GM18867 (cell line): ENCODE measurements at regions not wholly inside any gene's neighbourhood (a gene's known extent, or its start where the extent isn't known, plus 50 kb on each side); places are given as distances from the start of the nearest gene placed in this dataset.
"Not testable (repeated sequence)": the region's sequence is repeated elsewhere in the genome, so short reads cannot be mapped to it uniquely, and the experiment has no call there.

Experiments
- ATAC-seq: cut with Tn5 transposase; IDR thresholded peaks from one replicate; pipeline ENCODE4 v1.9.1; 2021; ENCODE audit warnings: mild to moderate bottlenecking, moderate library complexity; ENCODE audit not compliant: unreplicated experiment

GRCh38 chr2:238712011-238712410, 135.9 kb upstream of the TWIST2 start:
- no peak for ATAC-seq

GRCh38 chr2:238713198-238713826, 134.6 kb upstream of the TWIST2 start:
- ATAC-seq = no peak

DNA sequence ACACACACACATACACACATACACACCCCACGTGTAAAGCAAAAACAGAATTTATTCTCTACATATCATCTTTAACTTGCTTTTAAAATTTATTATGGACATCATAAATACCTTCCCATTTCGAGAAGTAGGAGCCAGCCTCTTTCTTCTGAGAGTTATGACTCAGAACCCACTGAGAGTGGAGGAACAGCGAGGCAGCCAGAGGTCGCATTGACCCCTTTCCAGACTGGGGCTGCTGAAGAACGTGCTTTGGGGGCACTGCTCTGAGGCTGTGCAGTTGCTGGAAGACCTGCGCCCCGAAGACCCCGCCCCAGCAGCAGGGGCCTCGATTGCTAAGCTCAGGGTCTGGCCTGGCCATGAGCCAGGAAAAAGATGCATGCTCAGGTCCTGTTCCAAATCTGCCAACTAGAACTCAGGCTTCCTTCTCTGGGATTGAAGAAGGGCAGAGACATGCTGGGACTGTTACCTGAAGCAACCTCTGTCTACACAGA, 133.8 kb upstream of the TWIST2 start:
- ATAC-seq = no peak

DNA sequence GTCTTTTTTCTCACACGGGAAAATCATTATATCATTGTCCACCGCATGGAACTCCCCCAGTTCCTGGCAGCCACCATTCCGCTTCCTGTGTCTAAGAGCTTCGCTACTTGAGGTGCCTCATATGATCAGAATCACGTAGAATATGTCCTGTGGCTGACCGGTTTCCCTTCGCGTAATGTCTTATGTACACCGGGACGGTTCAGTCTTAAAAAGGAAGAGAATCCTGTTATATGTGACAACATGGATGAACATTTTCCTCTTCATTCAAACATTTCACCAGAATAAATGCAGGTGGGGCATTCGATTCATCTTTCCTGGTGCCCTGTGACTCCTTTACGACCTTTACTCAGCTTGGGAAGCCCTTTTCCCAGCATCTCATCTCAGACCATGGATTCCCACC, 131.7 kb upstream of the TWIST2 start:
- ATAC-seq = no peak

GRCh38 chr2:238716585-238716984, 131.3 kb upstream of the TWIST2 start:
- ATAC-seq = no peak

DNA sequence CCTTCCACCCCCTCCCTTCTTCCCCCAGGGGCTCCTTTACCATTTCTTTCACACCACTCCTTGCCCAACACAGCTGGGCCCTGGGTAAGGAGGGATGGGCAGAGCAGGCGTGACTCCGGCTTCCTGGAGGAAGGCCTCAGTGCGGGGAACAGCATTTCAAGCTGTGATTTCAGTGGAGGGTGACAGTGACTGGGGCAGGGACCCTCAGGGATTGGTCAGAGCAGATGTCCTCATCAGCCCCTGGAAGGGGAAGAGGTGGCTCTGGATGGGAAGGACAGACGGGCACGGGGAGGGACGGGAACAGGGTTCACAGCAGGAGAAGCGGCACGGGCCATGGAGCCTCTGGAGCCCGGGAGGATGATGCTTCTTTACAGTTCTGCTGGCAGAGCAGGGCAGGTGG, 130.8 kb upstream of the TWIST2 start:
- no peak for ATAC-seq

DNA sequence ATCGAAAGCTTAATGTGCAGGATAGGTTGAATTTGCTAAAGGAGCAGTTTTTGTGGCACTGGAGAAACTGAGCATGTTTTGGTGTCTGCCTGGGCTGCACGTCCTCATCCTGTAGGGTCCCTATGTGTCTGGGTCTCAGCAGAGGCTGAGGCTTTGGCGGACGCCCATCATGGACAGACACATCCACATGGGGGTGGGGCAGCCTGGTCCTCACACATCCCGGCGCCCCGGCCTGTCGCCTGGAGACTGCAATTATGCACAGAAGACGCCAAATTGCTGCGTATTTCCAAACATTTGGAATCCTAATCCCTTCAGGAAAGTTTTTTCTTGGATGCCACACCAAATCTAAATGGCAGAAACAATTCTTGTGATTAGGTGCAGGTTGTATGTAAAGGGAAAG, 128.2 kb upstream of the TWIST2 start:
- no peak for ATAC-seq

DNA sequence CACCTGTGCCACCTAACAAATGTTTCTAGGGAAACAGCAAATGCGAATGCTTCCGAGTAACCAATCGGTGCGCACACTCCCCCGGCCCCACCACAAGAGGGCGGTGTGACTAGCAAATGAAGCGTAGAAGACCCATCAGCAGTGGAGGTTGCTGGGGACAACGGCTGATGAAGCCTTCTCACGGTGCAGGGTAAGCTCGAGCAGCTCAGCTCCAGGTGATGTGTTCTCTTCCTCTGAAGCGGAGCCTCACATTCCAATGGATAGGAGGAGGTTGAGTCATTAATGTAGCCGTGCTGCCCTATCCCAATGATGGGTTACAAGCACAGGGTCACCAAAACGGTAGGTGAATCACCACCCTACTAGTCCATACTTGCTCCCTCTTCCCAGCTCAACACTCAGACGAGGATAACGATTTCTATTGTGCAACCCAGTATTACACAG, 127.6 kb upstream of the TWIST2 start:
- no peak for ATAC-seq

DNA sequence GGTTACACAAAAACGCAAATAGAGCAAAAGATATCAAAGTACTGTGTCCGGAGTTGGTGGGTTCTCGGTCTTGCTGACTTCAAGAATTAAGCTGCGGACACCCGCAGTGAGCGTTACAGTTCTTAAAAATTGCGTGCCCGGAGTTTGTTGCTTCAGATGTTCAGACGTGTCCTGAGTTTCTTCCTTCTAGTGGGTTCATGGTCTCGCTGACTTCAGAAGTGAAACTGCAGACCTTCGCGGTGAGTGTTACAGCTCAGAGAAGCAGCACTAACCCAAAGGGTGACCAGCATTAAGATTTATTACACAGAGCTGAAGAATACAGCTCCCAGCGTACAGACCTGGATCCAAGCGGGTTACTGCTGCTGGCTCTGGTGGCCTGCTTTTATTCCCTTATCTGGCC, 125.7 kb upstream of the TWIST2 start:
- ATAC-seq = no peak

- no peak for ATAC-seq
Observed at GRCh38 chr2:238722883-238723282, 125.0 kb upstream of the TWIST2 start.

- ATAC-seq = not testable (repeated sequence)
Observed at GRCh38 chr2:238723740-238724320, 124.1 kb upstream of the TWIST2 start.

GRCh38 chr2:238724728-238725127, 123.2 kb upstream of the TWIST2 start:
- no peak for ATAC-seq

- ATAC-seq = no peak
Observed at GRCh38 chr2:238725298-238725697, 122.6 kb upstream of the TWIST2 start.

DNA sequence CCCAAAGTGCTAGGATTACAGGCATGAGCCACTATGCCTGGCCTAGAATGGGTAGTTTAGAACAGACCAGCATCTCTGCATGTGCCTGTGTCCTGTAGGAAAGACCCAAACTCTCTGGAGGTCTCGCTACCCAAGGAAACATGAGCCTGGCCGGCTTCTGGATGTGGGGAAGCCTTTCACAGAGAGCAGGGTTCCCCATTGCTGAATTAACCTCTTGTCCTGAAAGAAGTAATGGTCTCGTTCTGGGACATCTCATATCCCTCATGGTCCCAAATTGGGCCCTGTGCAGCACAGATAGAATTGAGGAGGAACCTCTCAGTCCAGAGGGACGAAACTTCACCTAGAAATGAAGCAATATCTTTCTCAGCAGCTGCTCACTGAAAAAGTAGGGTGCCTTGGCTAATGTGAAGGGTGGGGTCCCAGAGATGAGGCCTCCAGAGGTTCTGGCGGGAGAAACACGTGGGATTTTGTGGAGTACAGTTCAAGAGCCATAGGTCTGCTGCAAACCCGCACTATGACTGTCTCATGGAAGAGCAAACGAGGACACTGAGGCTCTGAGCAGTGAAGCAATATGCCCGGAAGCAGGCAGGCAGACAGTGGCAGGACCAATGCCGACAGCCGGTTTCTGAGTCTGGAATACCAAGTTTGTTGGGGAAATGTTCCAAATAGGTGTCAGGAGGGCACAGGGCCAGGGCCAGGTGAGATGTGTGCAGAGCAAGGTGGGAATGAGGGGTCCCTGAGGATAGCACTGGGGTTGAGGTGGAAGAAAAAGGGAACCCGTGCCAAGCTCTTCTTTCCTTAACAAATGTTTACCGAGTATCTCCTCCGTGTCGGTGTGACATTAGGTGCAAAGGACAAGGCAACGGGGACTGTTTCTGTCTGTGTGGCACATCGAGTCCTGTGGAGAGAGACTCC, 121.0 kb upstream of the TWIST2 start:
- no peak for ATAC-seq

DNA sequence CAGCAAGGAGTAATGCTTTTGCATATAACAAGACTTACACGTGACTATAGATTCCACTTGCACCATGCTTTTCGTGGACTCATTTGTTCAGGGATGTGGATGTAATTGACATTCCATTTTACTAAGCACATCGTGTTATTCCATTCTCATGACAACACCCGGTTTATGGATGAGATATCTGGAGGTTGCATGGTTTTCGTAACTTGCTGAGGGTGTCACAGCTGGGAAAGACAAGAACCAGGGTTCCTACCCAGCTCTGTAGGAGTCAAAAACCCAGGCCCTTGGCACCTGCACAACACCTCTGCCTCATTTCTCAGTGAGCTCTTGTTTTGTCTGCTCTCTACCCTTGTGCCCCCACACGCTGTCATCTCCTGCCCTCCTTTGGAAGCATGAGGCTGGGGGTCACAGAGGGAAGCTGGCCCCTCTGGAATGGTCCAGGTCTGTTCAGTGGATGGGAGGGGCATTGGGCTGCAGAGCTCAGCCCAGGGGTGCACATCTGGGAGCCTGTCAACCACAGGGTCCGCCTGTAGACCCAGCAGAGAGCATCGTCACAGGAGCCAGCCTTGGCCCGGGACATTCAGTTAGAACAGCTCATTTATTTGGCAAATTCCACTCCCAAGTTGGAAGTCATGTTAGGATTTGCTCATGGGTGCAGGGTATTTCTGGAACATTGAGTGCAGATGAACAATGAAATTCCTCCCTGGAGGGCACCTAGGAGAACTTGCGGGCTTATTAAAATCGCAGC, 120.1 kb upstream of the TWIST2 start:
- ATAC-seq = no peak

DNA sequence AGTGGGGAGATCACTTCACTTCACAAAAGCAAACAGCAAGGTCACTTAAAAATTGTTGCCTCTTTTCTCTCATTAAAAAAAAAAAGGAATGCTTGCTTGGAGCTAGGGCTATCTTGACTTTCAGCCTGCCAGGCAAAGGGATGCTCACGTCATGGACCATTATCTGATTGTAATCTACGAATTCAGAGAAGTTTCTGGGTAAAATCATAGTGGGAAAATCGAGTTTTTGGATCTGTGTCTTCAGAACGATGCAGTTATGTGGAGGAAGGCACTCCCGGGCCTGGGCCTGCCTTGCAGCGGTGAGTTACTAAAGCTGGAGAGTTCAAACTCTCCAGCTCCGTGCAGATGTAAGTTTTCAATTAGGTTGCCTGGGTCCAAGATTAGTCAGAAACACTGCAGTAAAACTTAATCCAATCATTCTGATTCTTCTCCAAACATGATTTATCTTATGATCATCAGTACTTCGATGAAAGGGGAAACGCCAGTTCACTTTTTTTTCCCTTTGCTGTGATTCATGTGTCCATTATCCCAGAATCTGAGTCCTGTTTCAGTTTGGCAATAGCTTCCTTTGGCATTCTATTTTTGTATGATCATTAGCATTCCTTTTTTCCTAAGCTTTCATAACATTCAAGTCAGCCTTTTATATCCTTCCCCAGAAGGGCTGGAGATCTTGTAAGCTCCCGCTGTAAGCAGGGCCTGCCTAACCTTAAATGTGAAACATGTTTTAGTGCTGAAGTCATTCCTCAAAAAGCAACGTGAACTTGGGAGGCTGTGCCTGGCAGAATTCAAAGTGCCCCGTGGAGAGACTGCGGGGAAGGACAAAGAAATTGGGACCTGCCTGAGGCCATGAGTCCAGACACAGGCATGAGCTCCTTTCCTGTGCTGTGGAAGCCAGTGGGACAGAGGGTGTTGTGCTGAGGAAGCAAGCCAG, 119.3 kb upstream of the TWIST2 start:
- ATAC-seq = no peak

- no peak for ATAC-seq
Observed at GRCh38 chr2:238729261-238729935, 118.5 kb upstream of the TWIST2 start.

DNA sequence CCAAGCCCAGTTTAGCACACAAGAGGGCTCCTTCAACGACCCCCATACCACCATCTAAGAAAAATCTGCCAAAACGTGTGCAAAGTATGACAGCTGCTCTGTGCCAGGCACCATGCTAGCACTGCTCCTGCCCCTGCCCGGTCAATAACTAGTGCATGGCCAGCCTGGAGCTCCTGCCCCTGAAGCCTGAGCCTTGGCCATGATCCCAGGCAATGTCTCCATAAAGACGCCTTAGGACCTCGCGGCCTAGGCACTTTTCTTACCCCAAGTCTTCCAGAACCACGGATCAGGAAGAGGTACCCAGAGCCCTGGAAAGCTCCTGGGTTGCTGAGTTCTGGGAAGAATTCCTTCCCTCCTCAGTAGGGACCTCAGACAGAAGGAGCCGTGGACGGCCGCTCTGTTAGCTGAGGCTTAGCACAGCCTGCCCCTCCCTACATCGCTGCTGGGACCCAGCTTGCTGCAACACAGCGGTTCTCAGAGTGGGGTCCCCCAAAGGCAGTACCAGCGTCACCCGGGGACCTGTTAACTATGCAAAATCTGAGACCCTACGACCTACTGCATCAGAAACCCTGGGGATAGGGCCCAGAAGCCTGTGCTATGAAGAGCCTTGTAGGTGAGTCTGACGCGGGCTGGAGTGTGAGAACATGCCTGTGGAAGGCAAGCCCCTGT, 117.8 kb upstream of the TWIST2 start:
- no peak for ATAC-seq

- ATAC-seq = no peak
Observed at GRCh38 chr2:238730881-238731280, 117.0 kb upstream of the TWIST2 start.
